ENCODE measurements at regions not wholly inside any gene's neighbourhood (a gene's known extent, or its start where the extent isn't known, plus 50 kb on each side); places are given as distances from the start of the nearest gene placed in this dataset.

GRCh38 chr1:98420376-98421084 lies 241.0 kb upstream of the SNX7 start:
- DNase-seq, result no peak

- no peak for DNase-seq
These were observed 243.7 kb upstream of the SNX7 start for GRCh38 chr1:98417820-98418219.

GRCh38 chr1:98410082-98410481 lies 251.4 kb upstream of the SNX7 start:
- DNase-seq, result no peak

- no peak for DNase-seq
These were observed 255.0 kb upstream of the SNX7 start for GRCh38 chr1:98406352-98407088.

- DNase-seq, result no peak
These were observed 255.9 kb upstream of the SNX7 start for GRCh38 chr1:98405581-98406074.

GRCh38 chr1:98404866-98405265 lies 256.7 kb upstream of the SNX7 start:
- no peak for DNase-seq

- no peak for DNase-seq
These were observed 257.5 kb upstream of the SNX7 start for GRCh38 chr1:98403963-98404480.

GRCh38 chr1:98402860-98403259 lies 258.7 kb upstream of the SNX7 start:
- DNase-seq, result no peak

- DNase-seq, result no peak
These were observed 261.1 kb upstream of the SNX7 start for GRCh38 chr1:98400446-98400845.

GRCh38 chr1:98399218-98399617 lies 262.3 kb upstream of the SNX7 start:
- DNase-seq, result no peak

- no peak for DNase-seq
These were observed 262.9 kb upstream of the SNX7 start for GRCh38 chr1:98398649-98399048.

- no peak for DNase-seq
These were observed 263.4 kb upstream of the SNX7 start for GRCh38 chr1:98398092-98398491.

- no peak for DNase-seq
These were observed 267.8 kb upstream of the SNX7 start for GRCh38 chr1:98393719-98394118.

- DNase-seq, result no peak
These were observed 270.3 kb upstream of the SNX7 start for GRCh38 chr1:98391175-98391574.

GRCh38 chr1:98389809-98390208 lies 271.7 kb upstream of the SNX7 start:
- DNase-seq, result no peak

- no peak for DNase-seq
These were observed 273.1 kb upstream of the SNX7 start for GRCh38 chr1:98388441-98388840.

GRCh38 chr1:98387701-98388100 lies 273.8 kb upstream of the SNX7 start:
- DNase-seq, result no peak

- DNase-seq, result no peak
These were observed 274.7 kb upstream of the SNX7 start for GRCh38 chr1:98386675-98387440.

- no peak for DNase-seq
These were observed 275.9 kb upstream of the SNX7 start for GRCh38 chr1:98385652-98386051.

- DNase-seq, result no peak
These were observed 276.9 kb upstream of the SNX7 start for GRCh38 chr1:98384461-98385141.

- no peak for DNase-seq
These were observed 278.4 kb upstream of the SNX7 start for GRCh38 chr1:98382986-98383740.

GRCh38 chr1:98382586-98382985 lies 278.9 kb upstream of the SNX7 start:
- no peak for DNase-seq

All from activated T-cell treated with anti-CD3 and anti-CD28 coated beads, Interleukin-2, amount 50 U/mL, for 1 hour (primary cell).